ENCODE measurements at regions not wholly inside any gene's neighbourhood (a gene's known extent, or its start where the extent isn't known, plus 50 kb on each side); places are given as distances from the start of the nearest gene placed in this dataset.
A peak's percentile ranks its signal among the peaks of the same experiment; 100 is the strongest.

GRCh38 chr12:111067498-111067897 is 147.1 kb upstream of the MYL2 start:
- POLR2A ChIA-PET (ENCODE audit: low non-redundant PET), result no interaction called here
- TF ChIP-seq CTCF (conservative IDR thresholded peaks at IDR 0.05; ENCODE audit: low read depth), result no peak
- H3K27ac ChIP-seq, result peak overlapping the region; percentile 87
- DNase-seq (ENCODE audit: low spot score), result peak; percentile 68
- CTCF ChIA-PET, result no interaction called here

GRCh38 chr12:111066744-111067437 is 146.5 kb upstream of the MYL2 start:
- CTCF ChIA-PET, result no interaction called here
- no peak for TF ChIP-seq CTCF (conservative IDR thresholded peaks at IDR 0.05; ENCODE audit: low read depth)
- peak overlapping the region; percentile 87 for H3K27ac ChIP-seq
- peak; percentile 84 for DNase-seq (ENCODE audit: low spot score)
- POLR2A ChIA-PET (ENCODE audit: low non-redundant PET), result no interaction called here

- no peak for TF ChIP-seq CTCF (conservative IDR thresholded peaks at IDR 0.05; ENCODE audit: low read depth)
- POLR2A ChIA-PET (ENCODE audit: low non-redundant PET), result no interaction called here
- no peak for DNase-seq (ENCODE audit: low spot score)
- CTCF ChIA-PET, result no interaction called here
- H3K27ac ChIP-seq, result peak overlapping the region; percentile 53
Observed at GRCh38 chr12:111064982-111065381, 144.6 kb upstream of the MYL2 start.

- peak overlapping the region; percentile 94 for H3K27ac ChIP-seq
- POLR2A ChIA-PET (ENCODE audit: low non-redundant PET), result no interaction called here
- DNase-seq (ENCODE audit: low spot score), result no peak
- CTCF ChIA-PET, result interaction anchor here (0.8 kb wide), 1 partner anchor 13 kb away, joined by 3 read pairs; no protein-coding TSS in a partner anchor
- TF ChIP-seq CTCF (conservative IDR thresholded peaks at IDR 0.05; ENCODE audit: low read depth), result no peak
Observed at GRCh38 chr12:111064154-111064553, 143.8 kb upstream of the MYL2 start.

GRCh38 chr12:111063295-111064026 is 143.1 kb upstream of the MYL2 start:
- DNase-seq (ENCODE audit: low spot score), result peak; percentile 90
- POLR2A ChIA-PET (ENCODE audit: low non-redundant PET), result no interaction called here
- CTCF ChIA-PET, result interaction anchor here (0.8 kb wide), 1 partner anchor 14 kb away, joined by 3 read pairs; no protein-coding TSS in a partner anchor
- H3K27ac ChIP-seq, result peak overlapping the region; percentile 94
- TF ChIP-seq CTCF (conservative IDR thresholded peaks at IDR 0.05; ENCODE audit: low read depth), result no peak

- TF ChIP-seq CTCF (conservative IDR thresholded peaks at IDR 0.05; ENCODE audit: low read depth), result no peak
- peak overlapping the region; percentile 55 for H3K27ac ChIP-seq
- no peak for DNase-seq (ENCODE audit: low spot score)
- CTCF ChIA-PET, result no interaction called here
- POLR2A ChIA-PET (ENCODE audit: low non-redundant PET), result no interaction called here
Observed at GRCh38 chr12:111057701-111058425, 137.5 kb upstream of the MYL2 start.

All from RWPE1 (cell line).